ENCODE measurements at regions not wholly inside any gene's neighbourhood (a gene's known extent, or its start where the extent isn't known, plus 50 kb on each side); places are given as distances from the start of the nearest gene placed in this dataset.

DNA sequence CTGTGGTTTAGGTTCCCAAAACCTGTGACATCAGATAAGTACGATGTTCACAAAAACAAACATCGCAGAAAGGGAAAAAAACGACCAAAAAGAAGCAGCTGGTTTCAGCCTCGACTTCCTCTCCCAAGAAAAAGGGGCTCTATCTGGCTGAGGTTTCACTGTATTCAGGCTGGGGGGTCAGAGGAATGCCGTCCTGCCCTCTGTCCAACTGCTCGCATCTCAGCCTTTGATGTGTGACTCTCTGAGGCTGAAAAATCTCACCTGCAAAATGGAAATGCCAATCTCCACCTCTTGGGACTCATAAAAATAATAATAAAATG lies 123.6 kb upstream of the PTPN1 start:
- TF ChIP-seq, protein P1, sequence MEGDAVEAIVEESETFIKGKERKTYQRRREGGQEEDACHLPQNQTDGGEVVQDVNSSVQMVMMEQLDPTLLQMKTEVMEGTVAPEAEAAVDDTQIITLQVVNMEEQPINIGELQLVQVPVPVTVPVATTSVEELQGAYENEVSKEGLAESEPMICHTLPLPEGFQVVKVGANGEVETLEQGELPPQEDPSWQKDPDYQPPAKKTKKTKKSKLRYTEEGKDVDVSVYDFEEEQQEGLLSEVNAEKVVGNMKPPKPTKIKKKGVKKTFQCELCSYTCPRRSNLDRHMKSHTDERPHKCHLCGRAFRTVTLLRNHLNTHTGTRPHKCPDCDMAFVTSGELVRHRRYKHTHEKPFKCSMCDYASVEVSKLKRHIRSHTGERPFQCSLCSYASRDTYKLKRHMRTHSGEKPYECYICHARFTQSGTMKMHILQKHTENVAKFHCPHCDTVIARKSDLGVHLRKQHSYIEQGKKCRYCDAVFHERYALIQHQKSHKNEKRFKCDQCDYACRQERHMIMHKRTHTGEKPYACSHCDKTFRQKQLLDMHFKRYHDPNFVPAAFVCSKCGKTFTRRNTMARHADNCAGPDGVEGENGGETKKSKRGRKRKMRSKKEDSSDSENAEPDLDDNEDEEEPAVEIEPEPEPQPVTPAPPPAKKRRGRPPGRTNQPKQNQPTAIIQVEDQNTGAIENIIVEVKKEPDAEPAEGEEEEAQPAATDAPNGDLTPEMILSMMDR (conservative IDR thresholded peaks at IDR 0.05; ENCODE audit: low read depth, low read length): no peak
- TF ChIP-seq EZH2 (IDR thresholded peaks at IDR 0.05; ENCODE audit: low read length, unreplicated experiment): no peak
